Mesenchymal stem cell (in vitro differentiated cells and primary cell): ENCODE measurements at regions not wholly inside any gene's neighbourhood (a gene's known extent, or its start where the extent isn't known, plus 50 kb on each side); places are given as distances from the start of the nearest gene placed in this dataset.

Experiments used
- DNase-seq: peaks from one replicate; pipeline ENCODE4 v3.0.0-alpha.2; 2013
- H2AFZ ChIP-seq: one replicate; pipeline ENCODE4 v1.6.1; 2013; ENCODE audit warnings: low read depth, mild to moderate bottlenecking, control low read depth, inconsistent platforms, low read length, moderate library complexity
- H2AK5ac ChIP-seq: 2 replicates; pipeline ENCODE4 v1.6.1; 2013; ENCODE audit warnings: low read length, moderate library complexity, mild to moderate bottlenecking, inconsistent platforms; ENCODE audit not compliant: severe bottlenecking
- H2BK120ac ChIP-seq: one replicate; pipeline ENCODE4 v1.6.1; 2013; ENCODE audit warnings: low read depth, mild to moderate bottlenecking, inconsistent platforms, low read length, moderate library complexity
- H2BK12ac ChIP-seq, 2 experiments: one replicate each; pipeline ENCODE4 v1.6.1; 2013; ENCODE audit warnings: inconsistent platforms in 2 of 2, low read length in 2 of 2, mild to moderate bottlenecking in 2 of 2, moderate library complexity in 2 of 2, control low read depth in 1 of 2
- H2BK15ac ChIP-seq: one replicate; pipeline ENCODE4 v1.6.1; 2013; ENCODE audit warnings: mild to moderate bottlenecking, low read depth, inconsistent platforms; ENCODE audit not compliant: poor library complexity, severe bottlenecking
- H2BK5ac ChIP-seq: 2 replicates; pipeline ENCODE4 v1.6.1; 2013; ENCODE audit warnings: low read depth, mild to moderate bottlenecking, low read length, control low read depth, inconsistent platforms; ENCODE audit not compliant: poor library complexity, severe bottlenecking
- H3K14ac ChIP-seq, 2 experiments: one replicate each; pipeline ENCODE4 v1.6.1; 2013; ENCODE audit warnings: inconsistent platforms in 2 of 2, low read length in 2 of 2, control low read depth in 1 of 2, mild to moderate bottlenecking in 1 of 2, moderate library complexity in 1 of 2
- H3K18ac ChIP-seq, 2 experiments: one replicate each; pipeline ENCODE4 v1.6.1; 2013; ENCODE audit warnings: inconsistent platforms in 2 of 2, low read length in 2 of 2, control low read depth in 1 of 2, low read depth in 1 of 2, mild to moderate bottlenecking in 1 of 2
- H3K23ac ChIP-seq, 2 experiments: one replicate each; pipeline ENCODE4 v1.6.1; 2013; ENCODE audit warnings: inconsistent platforms in 2 of 2, low read length in 2 of 2, mild to moderate bottlenecking in 2 of 2, moderate library complexity in 2 of 2, control low read depth in 1 of 2
- H3K27ac ChIP-seq: 2 replicates; pipeline ENCODE4 v1.5.1; 2013; ENCODE audit warnings: mild to moderate bottlenecking, moderate library complexity, low read length, control low read depth, inconsistent platforms; ENCODE audit not compliant: poor library complexity, severe bottlenecking
- H3K27me3 ChIP-seq, 2 experiments: 2 replicates each; pipeline versions ENCODE4 v1.6.1 to v1.7.0; 2013; ENCODE audit warnings: low read length in 2 of 2, mild to moderate bottlenecking in 2 of 2, moderate library complexity in 2 of 2, control low read depth in 1 of 2, inconsistent platforms in 1 of 2; ENCODE audit not compliant: control insufficient read depth in 1 of 2, insufficient read depth in 1 of 2
- H3K36me3 ChIP-seq, 2 experiments: 2 replicates each; pipeline versions ENCODE4 v1.6.1 to v1.7.0; 2013; ENCODE audit warnings: low read length in 2 of 2, control low read depth in 1 of 2, inconsistent platforms in 1 of 2, low read depth in 1 of 2, mild to moderate bottlenecking in 1 of 2; ENCODE audit not compliant: insufficient read depth in 2 of 2, control insufficient read depth in 1 of 2
- H3K4ac ChIP-seq, 2 experiments: one replicate each; pipeline ENCODE4 v1.6.1; 2013; ENCODE audit warnings: inconsistent platforms in 2 of 2, low read length in 2 of 2, mild to moderate bottlenecking in 2 of 2, moderate library complexity in 2 of 2, control low read depth in 1 of 2, low read depth in 1 of 2
- H3K4me1 ChIP-seq: 2 replicates; pipeline ENCODE4 v1.6.1; 2013; ENCODE audit warnings: low read depth, low read length, control low read depth; ENCODE audit not compliant: control insufficient read depth, insufficient read depth
- H3K4me2 ChIP-seq: 2 replicates; pipeline ENCODE4 v1.6.1; 2013; ENCODE audit warnings: low read length, mild to moderate bottlenecking, inconsistent platforms; ENCODE audit not compliant: poor library complexity, severe bottlenecking
- H3K4me3 ChIP-seq, 2 experiments: 2 replicates each; pipeline versions ENCODE4 v1.5.1 to v1.7.0; 2013; ENCODE audit warnings: low read length in 2 of 2, mild to moderate bottlenecking in 2 of 2, control low read depth in 1 of 2, low read depth in 1 of 2; ENCODE audit not compliant: insufficient read depth in 1 of 2
- H3K79me1 ChIP-seq: replicated peaks from 2 replicates; pipeline ENCODE4 v1.6.1; 2013; ENCODE audit warnings: mild to moderate bottlenecking, control low read depth, low read length, inconsistent platforms; ENCODE audit not compliant: poor library complexity, severe bottlenecking
- H3K9ac ChIP-seq: 2 replicates; pipeline ENCODE4 v1.7.0; 2013; ENCODE audit warnings: mild to moderate bottlenecking, low read length, moderate library complexity
- H3K9me3 ChIP-seq: 2 replicates; pipeline ENCODE4 v1.7.0; 2013; ENCODE audit warnings: mild to moderate bottlenecking, low read length; ENCODE audit not compliant: control insufficient read depth
- H4K8ac ChIP-seq: one replicate; pipeline ENCODE4 v1.6.1; 2013; ENCODE audit warnings: inconsistent platforms, mild to moderate bottlenecking, low read length, moderate library complexity
- H4K91ac ChIP-seq: one replicate; pipeline ENCODE4 v1.6.1; 2013; ENCODE audit warnings: mild to moderate bottlenecking, low read length, inconsistent platforms
- WGBS: methylation state at CpG from one replicate; pipeline ENCODE4 v1.1.7; 2013; ENCODE audit warnings: mixed read lengths; 5-methylcytosine and 5-hydroxymethylcytosine counted together

- H3K4me3 ChIP-seq: no peak overlapping the region
- no peak overlapping the region for H3K27ac ChIP-seq
- no peak overlapping the region for H2BK15ac ChIP-seq
- 71% methylated on average over 3 of the region's 4 CpGs for WGBS
- no peak overlapping the region for H3K4ac ChIP-seq
- H3K4me1 ChIP-seq: no peaks in the 10 kb centered on the region
- no peak overlapping the region for H2AFZ ChIP-seq
- H3K14ac ChIP-seq: no peak overlapping the region
- no peak overlapping the region for H2BK120ac ChIP-seq
- no peak overlapping the region for H2BK12ac ChIP-seq
- H3K18ac ChIP-seq: no peak overlapping the region
- no peak overlapping the region for H4K91ac ChIP-seq
- H3K9me3 ChIP-seq: no peaks in the 10 kb centered on the region
- H2AK5ac ChIP-seq: no peak overlapping the region
- no peak overlapping the region for H3K9ac ChIP-seq
- H3K27me3 ChIP-seq: no peaks in the 10 kb centered on the region
- no peak overlapping the region for H3K4me2 ChIP-seq
- H4K8ac ChIP-seq: no peak overlapping the region
- DNase-seq: no peak
- H3K23ac ChIP-seq: no peak overlapping the region
- no peak overlapping the region for H2BK5ac ChIP-seq
- H3K36me3 ChIP-seq: no peaks in the 10 kb centered on the region
- no peaks in the 10 kb centered on the region for H3K79me1 ChIP-seq
These were observed 520.3 kb upstream of the EPHA6 start for GRCh38 chr3:96294143-96294542.

- no peak overlapping the region for H3K9ac ChIP-seq
- WGBS: 93% methylated on average over 4 of the region's 4 CpGs
- no peaks in the 10 kb centered on the region for H3K36me3 ChIP-seq
These were observed 513.7 kb upstream of the EPHA6 start for GRCh38 chr3:96300743-96301142.

GRCh38 chr3:96319166-96319565 lies 495.2 kb upstream of the EPHA6 start:
- Histone ChIP-seq H3K4me3 (no peak overlapping the region), H3K4ac (no peak overlapping the region), H3K23ac (no peak overlapping the region), H3K4me2 (no peak overlapping the region), H2AK5ac (no peak overlapping the region), H2BK15ac (no peak overlapping the region), H4K91ac (no peak overlapping the region), H3K14ac (no peak overlapping the region), H3K36me3 (no peaks in the 10 kb centered on the region), H3K9ac (no peak overlapping the region), H3K4me1 (no peaks in the 10 kb centered on the region), H2BK120ac (no peak overlapping the region), H2BK5ac (no peak overlapping the region), H2BK12ac (no peak overlapping the region), H3K27ac (no peak overlapping the region), H3K79me1 (no peaks in the 10 kb centered on the region), H3K18ac (no peak overlapping the region), H4K8ac (no peak overlapping the region), H3K9me3 (peaks cover 3% of the 10 kb centered on the region), H2AFZ (no peak overlapping the region), H3K27me3 (no peaks in the 10 kb centered on the region)
- no peak for DNase-seq
- WGBS: 50% methylated on average over 1 of the region's 1 CpG

More at GRCh38 chr3:96300743-96301142, 513.7 kb upstream of the EPHA6 start:
- no peak overlapping the region for H3K4me3 ChIP-seq
- H3K9me3 ChIP-seq: no peaks in the 10 kb centered on the region
- H3K4me2 ChIP-seq: no peak overlapping the region
- no peaks in the 10 kb centered on the region for H3K79me1 ChIP-seq
- H2BK15ac ChIP-seq: no peak overlapping the region
- no peak overlapping the region for H3K14ac ChIP-seq
- no peaks in the 10 kb centered on the region for H3K27me3 ChIP-seq
- H3K23ac ChIP-seq: no peak overlapping the region
- H3K4ac ChIP-seq: no peak overlapping the region
- H2BK5ac ChIP-seq: no peak overlapping the region
- no peak overlapping the region for H4K91ac ChIP-seq
- H2BK12ac ChIP-seq: no peak overlapping the region
- no peak overlapping the region for H2AFZ ChIP-seq
- no peak overlapping the region for H3K18ac ChIP-seq
- no peak overlapping the region for H2BK120ac ChIP-seq
- no peak overlapping the region for H4K8ac ChIP-seq
- DNase-seq: no peak
- H3K27ac ChIP-seq: no peak overlapping the region
- no peaks in the 10 kb centered on the region for H3K4me1 ChIP-seq
- H2AK5ac ChIP-seq: no peak overlapping the region

GRCh38 chr3:96324087-96324486 lies 490.3 kb upstream of the EPHA6 start:
- 94% methylated on average over 1 of the region's 1 CpG for WGBS

More at GRCh38 chr3:96324087-96324486, 490.3 kb upstream of the EPHA6 start:
- H3K9me3 ChIP-seq: no peaks in the 10 kb centered on the region
- H3K4me3 ChIP-seq: no peak overlapping the region
- no peak overlapping the region for H2AFZ ChIP-seq
- H3K18ac ChIP-seq: no peak overlapping the region
- no peak overlapping the region for H3K4me2 ChIP-seq
- H3K27ac ChIP-seq: no peak overlapping the region
- H3K4ac ChIP-seq: no peak overlapping the region
- no peak overlapping the region for H2BK15ac ChIP-seq
- H2BK5ac ChIP-seq: no peak overlapping the region
- H3K14ac ChIP-seq: no peak overlapping the region
- no peak overlapping the region for H3K23ac ChIP-seq
- H3K4me1 ChIP-seq: no peaks in the 10 kb centered on the region
- H3K27me3 ChIP-seq: no peaks in the 10 kb centered on the region
- no peak overlapping the region for H2AK5ac ChIP-seq
- H3K79me1 ChIP-seq: no peaks in the 10 kb centered on the region
- H3K9ac ChIP-seq: no peak overlapping the region
- DNase-seq: no peak
- no peak overlapping the region for H4K8ac ChIP-seq
- H3K36me3 ChIP-seq: no peaks in the 10 kb centered on the region
- no peak overlapping the region for H4K91ac ChIP-seq
- no peak overlapping the region for H2BK12ac ChIP-seq
- no peak overlapping the region for H2BK120ac ChIP-seq
